HG03025 (cell line): ENCODE measurements at regions not wholly inside any gene's neighbourhood (a gene's known extent, or its start where the extent isn't known, plus 50 kb on each side); places are given as distances from the start of the nearest gene placed in this dataset.

Experiments used
- ATAC-seq: cut with Tn5 transposase; IDR thresholded peaks from one replicate; pipeline ENCODE4 v1.9.1; 2021; ENCODE audit warnings: mild to moderate bottlenecking, moderate library complexity; ENCODE audit not compliant: unreplicated experiment, low FRiP score

DNA sequence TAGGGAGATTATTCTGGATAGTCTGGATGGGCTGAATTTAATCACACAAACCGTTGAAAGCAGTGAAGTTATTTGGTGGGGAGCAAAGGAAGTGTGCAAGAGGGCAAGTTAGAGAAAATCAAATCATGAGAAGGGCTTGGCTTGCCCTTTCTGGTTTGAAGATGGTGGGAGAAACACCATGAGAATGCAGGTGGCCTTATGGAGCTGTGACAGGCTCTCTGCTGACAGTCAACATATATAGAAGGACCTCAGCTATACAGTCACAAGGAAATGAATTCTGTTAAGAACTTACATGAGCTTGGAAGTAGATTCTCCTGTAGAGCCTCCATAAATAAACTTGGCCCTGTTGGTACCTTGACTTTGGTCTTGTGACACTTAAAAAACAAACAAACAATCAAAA is 72.3 kb downstream of the GMNC start:
- no peak for ATAC-seq

DNA sequence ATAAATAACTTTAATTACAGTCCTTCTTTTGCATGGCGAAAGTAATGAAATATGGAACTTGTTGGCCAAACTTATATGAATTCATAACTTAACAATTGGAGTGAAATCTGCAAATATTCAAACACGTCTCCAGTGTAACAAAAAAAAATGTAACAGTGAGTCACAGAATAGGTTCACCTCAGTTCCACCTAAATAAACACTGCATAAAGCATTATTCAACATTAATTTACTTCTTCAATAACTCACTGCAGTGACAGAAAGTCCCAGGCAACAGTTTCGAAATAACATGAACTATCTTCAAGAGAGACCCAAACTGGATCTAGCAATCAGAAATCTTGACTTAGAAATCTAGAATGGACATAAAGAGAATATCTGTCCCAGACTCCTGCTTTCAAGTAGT is 75.6 kb downstream of the GMNC start:
- no peak for ATAC-seq

DNA sequence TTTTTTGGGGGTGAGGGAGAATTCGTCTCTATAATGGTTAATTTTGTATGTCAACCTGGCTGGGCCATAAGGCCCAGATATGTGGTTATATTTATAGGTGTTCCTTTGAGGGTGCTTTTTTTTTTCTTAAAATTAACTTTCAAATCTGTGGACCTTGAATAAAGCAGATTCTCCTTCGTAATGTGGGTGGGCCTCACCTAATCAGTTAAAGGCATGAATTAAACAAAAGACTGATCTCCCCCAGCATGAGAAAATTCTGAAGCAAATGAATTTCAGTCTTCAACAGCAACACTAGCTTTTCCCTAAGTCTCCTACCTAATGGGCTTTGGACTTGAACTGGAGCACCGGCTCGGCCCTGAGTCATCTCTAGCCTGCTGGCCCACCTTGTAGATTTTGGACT is 77.4 kb downstream of the GMNC start:
- no peak for ATAC-seq

DNA sequence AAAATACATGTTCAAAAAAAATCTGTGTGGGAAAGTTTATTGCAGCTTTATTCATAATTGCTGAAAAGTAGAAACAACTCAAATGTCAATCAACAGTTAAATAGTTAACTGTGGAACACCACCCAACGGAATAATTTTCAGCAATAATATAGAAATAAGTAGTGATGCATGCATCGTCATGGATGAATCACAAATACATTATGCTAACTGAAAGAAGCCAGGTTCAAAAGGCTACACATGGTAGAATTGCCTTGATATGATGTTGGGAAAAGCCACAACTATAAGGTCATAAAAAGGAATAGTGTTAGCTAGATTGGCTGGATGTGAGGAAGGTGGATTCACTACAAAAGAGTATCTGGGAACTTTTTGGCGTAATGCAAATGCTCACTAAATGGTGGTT is 82.0 kb downstream of the GMNC start:
- ATAC-seq = no peak

GRCh38 chr3:190774633-190775032 is 87.9 kb downstream of the GMNC start:
- ATAC-seq = no peak

DNA sequence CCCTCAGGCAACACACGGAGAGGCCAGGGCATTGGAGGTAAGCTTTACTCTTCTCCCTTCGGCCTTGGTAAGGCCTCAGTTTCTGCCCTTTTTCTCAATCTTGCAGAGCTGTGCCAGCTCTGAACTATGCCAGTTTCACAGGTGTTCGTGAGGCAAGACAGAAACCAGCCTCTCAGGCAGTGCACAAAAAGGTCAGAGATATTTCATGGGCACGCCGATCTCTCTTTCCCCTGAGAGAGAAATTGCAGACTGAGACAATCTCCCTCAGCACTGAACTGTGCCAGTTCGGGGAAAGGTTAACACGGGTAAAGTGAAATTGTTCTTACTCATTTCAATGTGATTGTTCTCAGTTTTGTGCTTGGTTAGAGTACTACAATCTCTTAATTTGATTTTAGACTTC is 88.5 kb downstream of the GMNC start:
- ATAC-seq = no peak

DNA sequence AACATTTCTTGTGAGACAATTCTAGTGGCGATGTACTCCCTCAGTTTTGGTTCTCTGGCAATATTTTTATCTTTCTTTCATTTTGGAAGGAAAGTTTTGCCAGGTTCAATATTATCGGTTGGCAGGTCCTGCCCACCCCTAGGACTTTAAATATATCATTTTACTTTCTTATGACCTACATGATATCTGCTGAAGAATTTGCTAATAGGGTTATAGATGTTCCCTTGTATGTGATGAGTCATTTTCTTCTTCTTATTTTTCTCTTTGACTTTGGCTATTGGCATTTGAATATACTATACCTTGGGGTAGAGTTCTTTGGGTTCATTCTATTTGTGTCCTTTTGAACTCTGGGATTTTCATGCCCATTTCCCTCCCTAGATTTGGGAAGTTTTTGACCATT is 89.7 kb downstream of the GMNC start:
- no peak for ATAC-seq

GRCh38 chr3:190768891-190769290 is 93.6 kb downstream of the GMNC start:
- no peak for ATAC-seq

- ATAC-seq = no peak
These were observed 94.6 kb downstream of the GMNC start for GRCh38 chr3:190767851-190768250.

DNA sequence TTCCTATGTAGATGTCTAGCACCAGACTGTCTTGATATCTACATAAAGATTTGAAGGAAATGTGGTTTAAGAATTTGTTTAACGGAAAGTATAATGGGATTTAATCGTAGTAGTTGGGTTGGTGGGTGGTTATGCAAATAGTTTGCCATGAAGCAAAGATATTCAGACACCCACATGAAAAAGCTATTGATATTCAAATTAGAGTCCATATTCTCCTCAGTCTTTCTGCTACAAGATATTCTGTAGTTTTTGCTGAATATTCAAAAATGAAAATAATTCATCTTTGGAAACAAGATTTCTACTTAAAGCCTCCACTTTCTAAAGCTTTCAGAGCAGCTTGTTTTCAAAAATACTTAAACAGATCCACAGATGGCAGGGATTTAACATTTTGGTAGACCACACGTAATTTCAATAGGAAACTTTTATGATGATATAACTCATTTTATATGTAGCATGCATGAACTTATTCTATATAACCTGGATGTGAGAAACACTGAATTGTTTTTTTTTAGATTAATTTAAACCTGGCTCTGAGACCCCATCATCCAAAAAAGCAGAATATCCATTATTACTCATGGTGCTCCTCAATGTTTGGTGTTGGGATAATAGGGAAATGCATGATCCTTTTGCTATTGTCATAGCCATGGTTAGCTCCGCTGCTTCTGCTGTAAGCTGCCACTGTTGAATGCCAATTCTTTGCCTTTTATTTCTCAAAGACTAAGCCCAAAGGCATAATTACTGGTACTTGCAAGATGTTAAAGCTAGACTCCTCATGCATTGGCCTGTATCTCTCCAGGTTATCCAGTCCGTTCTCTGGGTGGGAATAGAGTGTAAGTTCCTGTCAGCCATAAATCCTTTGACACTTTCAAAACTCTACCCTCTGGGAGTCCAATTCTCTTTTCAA is 98.0 kb downstream of the GMNC start:
- ATAC-seq = no peak

GRCh38 chr3:190762801-190763200 is 99.7 kb downstream of the GMNC start:
- no peak for ATAC-seq

DNA sequence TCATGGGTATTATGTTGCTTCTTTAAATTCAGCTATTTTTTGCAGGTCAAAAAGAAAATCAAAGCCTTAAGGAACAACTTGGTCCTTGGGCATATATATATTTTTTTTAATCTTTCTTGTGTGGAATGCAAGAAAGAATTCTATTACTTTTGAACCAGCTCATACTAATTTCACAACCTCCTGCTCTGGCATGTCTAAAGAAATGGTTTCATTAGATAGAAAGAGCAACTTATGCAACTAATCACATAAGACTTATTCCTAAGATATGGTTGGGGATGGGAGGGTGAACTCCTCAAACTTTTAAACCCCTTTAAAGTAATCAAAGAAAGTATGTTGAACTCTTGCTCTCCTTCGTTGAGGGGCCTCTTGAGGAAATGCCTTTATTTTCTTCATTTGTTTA is 114.9 kb downstream of the GMNC start:
- no peak for ATAC-seq

- no peak for ATAC-seq
These were observed 115.5 kb downstream of the GMNC start for GRCh38 chr3:190746986-190747385.

DNA sequence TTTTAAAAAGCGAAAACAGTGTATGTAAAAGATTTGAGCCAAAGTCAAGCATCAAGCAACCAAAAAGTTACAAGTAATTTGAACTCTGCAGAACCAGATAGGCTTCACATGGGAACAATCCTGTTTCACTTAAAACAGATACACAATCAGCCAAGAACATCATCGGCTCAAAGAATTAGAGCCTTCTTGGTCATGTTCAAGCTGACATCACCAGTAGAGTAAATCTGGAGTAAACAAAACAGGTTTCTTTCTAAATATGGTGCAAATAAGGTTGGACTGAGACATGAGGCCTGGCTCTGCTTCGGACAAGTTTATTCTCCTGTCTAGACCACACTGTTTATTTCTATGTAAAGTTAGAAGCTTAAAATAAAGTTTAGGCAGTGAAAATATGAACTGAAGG is 116.0 kb downstream of the GMNC start:
- ATAC-seq = no peak

DNA sequence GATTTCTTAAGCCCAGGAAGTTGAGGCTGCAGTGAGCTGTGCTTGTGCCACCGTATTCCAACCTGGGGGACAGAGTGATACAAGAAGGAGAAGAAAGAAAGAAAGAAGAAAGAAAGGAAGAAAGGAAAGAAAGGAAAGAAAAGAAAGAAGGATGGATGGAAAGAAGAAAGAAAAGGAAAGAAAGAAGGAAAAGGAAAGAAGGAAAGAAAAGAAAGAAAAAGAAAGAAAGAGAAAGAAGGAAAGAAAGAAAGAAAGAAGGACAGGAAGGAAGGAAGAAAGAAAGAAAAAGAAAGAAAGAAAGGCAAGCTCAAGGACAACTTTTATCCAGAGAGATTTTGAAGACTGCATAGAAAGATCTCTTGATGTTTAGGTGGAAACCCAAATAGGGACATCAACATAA is 120.7 kb downstream of the GMNC start:
- ATAC-seq = no peak

- ATAC-seq = no peak
These were observed 122.8 kb downstream of the GMNC start for GRCh38 chr3:190739641-190740185.

GRCh38 chr3:190738636-190739155 is 123.8 kb downstream of the GMNC start:
- no peak for ATAC-seq

DNA sequence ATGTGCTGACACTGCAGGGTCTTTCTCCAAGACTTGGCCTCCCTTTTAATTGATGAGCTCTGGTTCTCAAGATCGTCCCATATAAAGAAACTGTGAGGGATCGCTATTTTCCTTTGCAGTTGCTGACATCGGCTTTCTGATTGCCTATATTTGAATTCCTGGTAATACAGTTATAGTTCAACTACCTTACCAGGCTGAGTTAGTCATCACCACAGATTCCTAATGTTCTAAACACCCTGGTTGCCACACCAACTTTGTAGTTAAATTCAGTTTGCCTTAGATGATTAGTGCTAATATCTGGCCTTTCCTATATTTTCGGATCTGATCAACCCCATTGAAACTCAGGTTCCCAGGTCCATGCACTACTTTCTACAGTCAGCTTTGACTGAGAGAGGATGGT is 125.0 kb downstream of the GMNC start:
- no peak for ATAC-seq

DNA sequence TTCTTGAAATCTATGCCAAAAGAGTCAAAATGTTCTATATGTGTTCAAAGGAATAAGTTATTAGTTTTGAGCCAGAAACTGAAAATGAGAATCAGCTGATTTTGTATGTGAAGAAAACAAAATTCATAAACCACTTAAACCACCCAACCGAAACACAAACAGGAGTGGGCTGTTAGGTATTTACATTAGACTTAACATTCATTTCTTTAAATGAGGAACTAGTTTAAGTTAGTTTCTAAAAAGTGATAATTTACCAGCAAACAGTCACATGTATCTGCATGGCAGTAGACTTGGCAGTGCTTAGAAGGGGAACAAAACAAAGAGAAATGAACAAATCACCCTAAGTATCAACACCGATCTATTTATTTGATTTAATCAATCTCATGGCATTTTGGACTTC is 128.0 kb downstream of the GMNC start:
- no peak for ATAC-seq

- ATAC-seq = no peak
These were observed 128.8 kb downstream of the GMNC start for GRCh38 chr3:190733591-190734146.

DNA sequence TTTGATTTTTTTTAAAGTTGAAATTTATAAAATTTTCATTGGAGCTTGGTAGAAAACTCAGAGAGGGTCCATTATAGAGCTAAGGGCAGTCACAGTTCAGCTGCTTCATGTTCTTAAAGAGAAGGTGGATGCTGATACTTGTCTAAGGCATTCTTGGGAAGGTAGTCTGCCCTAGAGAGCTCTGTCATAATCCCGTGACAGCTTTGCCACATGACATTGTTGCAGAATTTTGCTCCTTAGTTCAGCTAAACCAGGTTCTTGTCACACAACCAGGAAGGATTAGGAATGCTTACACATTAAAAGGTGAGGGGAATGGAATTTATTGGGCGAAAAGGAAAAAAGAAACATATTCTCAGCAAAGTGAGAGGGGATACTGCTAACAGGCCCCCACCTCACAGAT is 130.9 kb downstream of the GMNC start:
- no peak for ATAC-seq
